ENCODE measurements at regions not wholly inside any gene's neighbourhood (a gene's known extent, or its start where the extent isn't known, plus 50 kb on each side); places are given as distances from the start of the nearest gene placed in this dataset.
"Not testable (repeated sequence)": the region's sequence is repeated elsewhere in the genome, so short reads cannot be mapped to it uniquely, and the experiment has no call there.

GRCh38 chr5:13640270-13640669 is 304.2 kb downstream of the DNAH5 start:
- DNase-seq (ENCODE audit: low read depth, low spot score): no peak

- no peak for DNase-seq (ENCODE audit: low read depth, low spot score)
Measured at GRCh38 chr5:13632676-13633075, 311.8 kb downstream of the DNAH5 start.

GRCh38 chr5:13629218-13629617 is 315.3 kb downstream of the DNAH5 start:
- DNase-seq (ENCODE audit: low read depth, low spot score): no peak

GRCh38 chr5:13627673-13628454 is 316.6 kb downstream of the DNAH5 start:
- no peak for DNase-seq (ENCODE audit: low read depth, low spot score)

- no peak for DNase-seq (ENCODE audit: low read depth, low spot score)
Measured at GRCh38 chr5:13625616-13626198, 318.8 kb downstream of the DNAH5 start.

- no peak for DNase-seq (ENCODE audit: low read depth, low spot score)
Measured at GRCh38 chr5:13624283-13625074, 320.0 kb downstream of the DNAH5 start.

GRCh38 chr5:13613621-13614020 is 330.9 kb downstream of the DNAH5 start:
- no peak for DNase-seq (ENCODE audit: low read depth, low spot score)

- DNase-seq (ENCODE audit: low read depth, low spot score): no peak
Measured at GRCh38 chr5:13611604-13612003, 332.9 kb downstream of the DNAH5 start.

GRCh38 chr5:13609504-13609903 is 335.0 kb downstream of the DNAH5 start:
- DNase-seq (ENCODE audit: low read depth, low spot score): no peak

- no peak for DNase-seq (ENCODE audit: low read depth, low spot score)
Measured at GRCh38 chr5:13606051-13606450, 338.4 kb downstream of the DNAH5 start.

GRCh38 chr5:13601112-13601511 is 343.4 kb downstream of the DNAH5 start:
- no peak for DNase-seq (ENCODE audit: low read depth, low spot score)

GRCh38 chr5:13595978-13596377 is 348.5 kb downstream of the DNAH5 start:
- DNase-seq (ENCODE audit: low read depth, low spot score): no peak

GRCh38 chr5:13591621-13592020 is 352.9 kb downstream of the DNAH5 start:
- DNase-seq (ENCODE audit: low read depth, low spot score): no peak

GRCh38 chr5:13585324-13585723 is 359.2 kb downstream of the DNAH5 start:
- no peak for DNase-seq (ENCODE audit: low read depth, low spot score)

- no peak for DNase-seq (ENCODE audit: low read depth, low spot score)
Measured at GRCh38 chr5:13581914-13582313, 362.6 kb downstream of the DNAH5 start.

- no peak for DNase-seq (ENCODE audit: low read depth, low spot score)
Measured at GRCh38 chr5:13581132-13581531, 363.4 kb downstream of the DNAH5 start.

GRCh38 chr5:13580058-13580457 is 364.4 kb downstream of the DNAH5 start:
- no peak for DNase-seq (ENCODE audit: low read depth, low spot score)

- DNase-seq (ENCODE audit: low read depth, low spot score): not testable (repeated sequence)
Measured at GRCh38 chr5:13579091-13579490, 365.4 kb downstream of the DNAH5 start.

GRCh38 chr5:13578311-13579039 is 366.0 kb downstream of the DNAH5 start:
- DNase-seq (ENCODE audit: low read depth, low spot score): not testable (repeated sequence)

- DNase-seq (ENCODE audit: low read depth, low spot score): no peak
Measured at GRCh38 chr5:13574574-13574973, 369.9 kb downstream of the DNAH5 start.

- no peak for DNase-seq (ENCODE audit: low read depth, low spot score)
Measured at GRCh38 chr5:13572163-13572562, 372.3 kb downstream of the DNAH5 start.

Measured in iPS DF 19.7 (cell line).